Hepatocyte (in vitro differentiated cells): ENCODE measurements at regions not wholly inside any gene's neighbourhood (a gene's known extent, or its start where the extent isn't known, plus 50 kb on each side); places are given as distances from the start of the nearest gene placed in this dataset.

Experiments
- EZH2 ChIP-seq: fragments of 200-600 bp; sonication (generic); IDR thresholded peaks from 2 replicates; pipeline ENCODE4 v1.6.1; 2016; ENCODE audit warnings: antibody characterized with exemption, mild to moderate bottlenecking, borderline replicate concordance
- EZH2phosphoT487 ChIP-seq: fragments of 200-600 bp; sonication (generic); IDR thresholded peaks from one replicate; pipeline ENCODE4 v1.6.1; 2018; ENCODE audit warnings: antibody characterized with exemption, mild to moderate bottlenecking, low read depth, moderate library complexity; ENCODE audit not compliant: unreplicated experiment, severe bottlenecking
- TF ChIP-seq, protein P1 (sequence below): fragments of 200-600 bp; sonication (generic); IDR thresholded peaks from 2 replicates; pipeline ENCODE4 v1.5.1; 2016; ENCODE audit warnings: antibody characterized with exemption, mild to moderate bottlenecking; ENCODE audit not compliant: poor library complexity

DNA sequence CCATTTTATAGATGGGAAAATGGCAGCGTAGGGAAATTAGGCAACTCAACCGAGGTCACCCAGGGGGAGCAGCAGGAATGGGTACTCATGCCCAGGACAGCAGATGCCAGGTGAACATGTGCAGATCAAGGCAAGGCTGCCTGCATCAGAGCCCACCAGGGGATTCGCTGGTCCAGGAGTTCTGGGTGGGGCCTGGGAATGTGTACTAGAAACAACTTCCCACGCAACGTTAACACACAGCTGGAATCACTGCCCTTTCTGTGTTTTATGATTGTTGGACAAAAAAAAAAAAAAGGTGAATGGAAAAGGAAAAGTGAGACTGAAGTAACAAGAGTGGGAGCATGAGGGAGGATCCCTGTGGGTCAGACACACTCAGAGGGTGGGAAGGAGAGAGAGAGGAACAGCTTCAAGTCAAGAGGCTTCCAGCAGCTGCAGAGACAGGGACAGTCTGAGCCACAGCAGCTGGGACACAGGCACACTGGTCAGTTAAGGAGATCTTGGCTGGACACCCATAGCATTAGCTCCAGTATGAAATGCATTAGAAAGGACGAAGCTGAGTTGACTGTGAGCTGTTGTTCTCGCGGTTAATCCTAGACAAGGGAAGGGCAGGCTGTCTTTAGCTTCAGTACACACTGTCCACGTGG is 187.9 kb upstream of the INHBA start:
- TF ChIP-seq, protein P1, sequence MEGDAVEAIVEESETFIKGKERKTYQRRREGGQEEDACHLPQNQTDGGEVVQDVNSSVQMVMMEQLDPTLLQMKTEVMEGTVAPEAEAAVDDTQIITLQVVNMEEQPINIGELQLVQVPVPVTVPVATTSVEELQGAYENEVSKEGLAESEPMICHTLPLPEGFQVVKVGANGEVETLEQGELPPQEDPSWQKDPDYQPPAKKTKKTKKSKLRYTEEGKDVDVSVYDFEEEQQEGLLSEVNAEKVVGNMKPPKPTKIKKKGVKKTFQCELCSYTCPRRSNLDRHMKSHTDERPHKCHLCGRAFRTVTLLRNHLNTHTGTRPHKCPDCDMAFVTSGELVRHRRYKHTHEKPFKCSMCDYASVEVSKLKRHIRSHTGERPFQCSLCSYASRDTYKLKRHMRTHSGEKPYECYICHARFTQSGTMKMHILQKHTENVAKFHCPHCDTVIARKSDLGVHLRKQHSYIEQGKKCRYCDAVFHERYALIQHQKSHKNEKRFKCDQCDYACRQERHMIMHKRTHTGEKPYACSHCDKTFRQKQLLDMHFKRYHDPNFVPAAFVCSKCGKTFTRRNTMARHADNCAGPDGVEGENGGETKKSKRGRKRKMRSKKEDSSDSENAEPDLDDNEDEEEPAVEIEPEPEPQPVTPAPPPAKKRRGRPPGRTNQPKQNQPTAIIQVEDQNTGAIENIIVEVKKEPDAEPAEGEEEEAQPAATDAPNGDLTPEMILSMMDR = no peak
- no peak for TF ChIP-seq EZH2
- no peak for TF ChIP-seq EZH2phosphoT487
